ENCODE measurements at regions not wholly inside any gene's neighbourhood (a gene's known extent, or its start where the extent isn't known, plus 50 kb on each side); places are given as distances from the start of the nearest gene placed in this dataset.

- no peak for DNase-seq (ENCODE audit: low read depth in 3 of 3, low spot score in 2 of 3)
Observed at GRCh38 chr5:133669472-133669871, 57.1 kb upstream of the FSTL4 start.

DNA sequence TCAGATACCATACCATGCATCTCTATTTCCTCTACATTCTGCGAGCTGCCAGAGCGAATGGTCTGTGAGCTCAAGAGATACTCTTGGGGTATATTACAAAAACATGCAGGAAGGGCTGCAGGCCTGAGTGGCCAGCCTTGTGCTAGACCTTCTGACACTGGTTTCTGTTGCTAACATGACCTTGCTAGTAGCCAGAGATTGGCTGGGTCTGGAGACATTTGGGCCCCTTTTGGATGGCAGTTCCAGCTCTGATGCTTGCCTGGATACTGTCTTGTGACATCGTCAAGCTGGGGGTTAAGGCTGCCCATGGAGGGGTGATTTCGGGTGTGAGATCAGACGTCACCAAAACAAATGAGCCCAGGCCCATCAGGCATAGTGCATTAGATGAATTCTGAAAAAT, 56.1 kb upstream of the FSTL4 start:
- no peak for DNase-seq (ENCODE audit: low read depth in 3 of 3, low spot score in 2 of 3)

GRCh38 chr5:133667217-133667616, 54.9 kb upstream of the FSTL4 start:
- no peak for DNase-seq (ENCODE audit: low read depth in 3 of 3, low spot score in 2 of 3)

DNA sequence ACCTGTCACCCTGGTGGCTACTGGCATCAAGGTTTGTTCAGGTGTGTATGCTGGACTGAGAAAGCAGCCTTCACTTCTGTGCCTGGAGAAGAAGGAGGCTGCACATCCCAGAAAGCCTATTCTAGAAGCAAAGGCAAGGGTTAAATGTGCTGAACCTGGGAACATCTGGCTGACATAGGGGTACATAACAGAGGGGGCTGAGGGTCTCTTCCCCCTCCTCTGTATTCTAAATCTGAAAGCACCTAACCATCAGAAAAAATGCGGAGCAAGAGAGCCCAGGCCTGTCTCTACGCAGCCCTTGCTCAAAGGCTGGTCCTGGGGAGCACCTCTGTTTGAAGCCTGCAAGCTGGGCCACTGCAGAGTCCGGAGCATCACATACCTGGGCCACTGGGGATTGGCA, 53.2 kb upstream of the FSTL4 start:
- DNase-seq (ENCODE audit: low read depth in 3 of 3, low spot score in 2 of 3), result no peak

DNA sequence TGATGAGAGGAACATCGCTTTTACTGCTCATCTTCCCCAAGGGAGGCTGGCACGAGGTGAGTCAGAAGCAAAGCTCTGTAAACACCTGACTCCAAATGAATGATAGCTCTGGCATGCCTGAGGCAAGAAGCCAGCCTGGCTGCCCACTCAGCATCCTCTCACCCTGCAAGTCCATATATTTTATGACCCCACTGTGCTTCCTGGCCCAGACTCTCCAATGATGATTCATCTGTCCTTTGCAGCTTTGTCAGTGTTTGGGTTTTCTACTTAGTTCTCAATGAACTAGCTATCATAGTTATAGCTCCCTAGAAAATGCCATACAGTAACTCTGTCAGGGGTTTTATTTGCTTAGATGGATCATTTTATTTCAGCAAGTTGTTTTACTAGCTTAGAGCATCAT, 52.1 kb upstream of the FSTL4 start:
- DNase-seq (ENCODE audit: low read depth in 3 of 3, low spot score in 2 of 3), result no peak

DNA sequence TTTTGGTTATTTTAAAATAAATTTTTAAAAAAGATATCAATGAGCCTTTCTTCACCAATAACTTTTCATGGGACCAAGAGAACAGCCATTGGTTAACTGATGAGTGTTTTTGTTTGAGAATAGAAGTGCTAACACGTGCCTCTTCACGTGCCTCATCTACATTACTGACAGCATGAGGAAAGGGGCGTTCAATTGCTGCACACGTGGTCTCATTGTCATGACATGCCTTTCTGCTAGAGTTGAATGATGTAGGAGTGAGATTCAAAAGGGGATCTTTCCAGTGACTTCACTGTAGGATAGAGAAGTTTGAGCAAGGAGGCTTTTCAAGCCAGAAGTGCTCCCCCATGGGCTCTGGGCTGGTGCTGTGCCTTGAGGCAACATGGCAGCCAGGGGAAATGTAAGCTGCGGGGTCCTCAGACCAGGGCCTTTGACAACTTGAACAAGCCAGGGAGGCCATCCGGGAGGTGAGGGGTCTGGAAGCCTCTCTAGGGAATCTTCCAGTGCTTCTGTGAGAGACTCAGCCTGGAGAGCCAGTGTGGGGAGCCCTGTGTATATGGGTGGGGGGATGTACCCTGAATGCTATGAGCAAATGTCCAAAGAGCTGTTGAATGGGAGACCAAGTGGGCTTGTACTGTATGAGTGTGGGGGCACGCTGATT, 51.2 kb upstream of the FSTL4 start:
- DNase-seq (ENCODE audit: low read depth in 3 of 3, low spot score in 2 of 3), result no peak

- no peak for DNase-seq (ENCODE audit: low read depth in 3 of 3, low spot score in 2 of 3)
Observed at GRCh38 chr5:133662578-133662977, 50.2 kb upstream of the FSTL4 start.
